ENCODE measurements at regions not wholly inside any gene's neighbourhood (a gene's known extent, or its start where the extent isn't known, plus 50 kb on each side); places are given as distances from the start of the nearest gene placed in this dataset.

DNA sequence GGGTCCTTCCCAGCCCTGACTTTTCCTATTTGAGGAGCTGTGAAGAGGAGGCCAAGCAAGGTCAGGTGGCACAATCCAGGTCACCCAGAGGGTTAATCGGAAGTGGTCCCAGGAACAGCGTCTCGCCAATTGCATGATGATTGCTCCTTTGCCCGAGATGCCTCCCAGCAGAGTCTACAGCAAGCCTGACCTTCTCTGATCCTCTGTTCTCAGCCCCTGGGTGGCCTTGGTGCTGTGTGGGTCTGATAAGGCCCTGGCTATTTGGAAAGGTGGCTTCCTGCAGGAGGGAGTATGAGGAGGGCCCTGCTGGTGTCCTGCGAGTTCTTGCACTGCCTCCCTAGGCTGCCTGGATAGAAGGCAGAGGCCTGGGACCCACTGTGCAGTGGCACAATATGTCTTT lies 116.2 kb downstream of the FOXD2 start:
- no peak for DNase-seq (ENCODE audit: low spot score)
- in situ Hi-C loops (cut with MboI; ENCODE audit: low pct_unique_long_range_greater_than_20kb, low sequenced_read_pairs, unreplicated experiment), result no loop called here
- no peak for TF ChIP-seq CTCF (IDR thresholded peaks at IDR 0.05; ENCODE audit: extremely low read depth, insufficient read depth, missing control alignments)

DNA sequence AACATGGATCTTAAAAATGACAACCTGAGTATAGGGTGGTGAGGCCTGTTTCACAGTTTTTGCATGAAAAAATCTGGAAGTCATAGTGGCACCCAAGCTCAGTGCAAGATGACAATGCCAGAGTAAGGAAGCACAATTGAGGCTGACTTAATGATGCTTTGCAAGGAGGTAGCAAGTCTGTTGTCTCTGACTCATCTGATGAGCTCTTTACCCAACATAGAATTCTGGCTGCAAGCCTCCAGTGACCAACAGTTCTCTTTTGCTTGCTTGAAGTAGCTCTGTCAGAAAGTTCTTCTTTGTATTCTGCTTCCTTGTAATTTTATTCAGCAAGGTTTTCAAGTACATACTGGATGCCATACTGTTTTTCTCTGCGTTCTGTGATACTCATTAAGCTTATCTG lies 117.1 kb downstream of the FOXD2 start:
- no peak for DNase-seq (ENCODE audit: low spot score)
- no peak for TF ChIP-seq CTCF (IDR thresholded peaks at IDR 0.05; ENCODE audit: extremely low read depth, insufficient read depth, missing control alignments)
- in situ Hi-C loops (cut with MboI; ENCODE audit: low pct_unique_long_range_greater_than_20kb, low sequenced_read_pairs, unreplicated experiment), result no loop called here

GRCh38 chr1:47555306-47555705 lies 117.5 kb downstream of the FOXD2 start:
- no peak for TF ChIP-seq CTCF (IDR thresholded peaks at IDR 0.05; ENCODE audit: extremely low read depth, insufficient read depth, missing control alignments)
- in situ Hi-C loops (cut with MboI; ENCODE audit: low pct_unique_long_range_greater_than_20kb, low sequenced_read_pairs, unreplicated experiment), result no loop called here
- no peak for DNase-seq (ENCODE audit: low spot score)

- in situ Hi-C loops (cut with MboI; ENCODE audit: low pct_unique_long_range_greater_than_20kb, low sequenced_read_pairs, unreplicated experiment), result no loop called here
- DNase-seq (ENCODE audit: low spot score), result no peak
- TF ChIP-seq CTCF (IDR thresholded peaks at IDR 0.05; ENCODE audit: extremely low read depth, insufficient read depth, missing control alignments), result no peak
These were observed 118.2 kb downstream of the FOXD2 start for GRCh38 chr1:47555841-47556560.

DNA sequence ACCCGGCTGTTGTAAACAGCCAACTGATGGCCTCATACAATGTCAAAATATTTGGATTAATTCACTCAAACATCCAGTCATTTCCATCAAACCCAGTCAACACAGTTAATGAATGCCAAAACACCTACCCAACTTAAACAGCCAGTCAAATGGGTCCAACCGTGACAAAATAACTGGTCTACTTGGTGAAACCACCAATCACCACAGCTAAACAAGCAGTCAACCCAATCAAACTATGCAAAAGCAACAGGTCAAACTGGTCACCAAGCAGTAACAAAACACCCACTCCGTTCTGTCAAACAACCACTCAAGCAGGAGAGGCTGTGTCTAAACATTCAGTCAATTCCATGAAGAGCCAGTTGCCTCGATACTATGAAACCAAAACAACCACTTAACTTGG lies 119.2 kb downstream of the FOXD2 start:
- in situ Hi-C loops (cut with MboI; ENCODE audit: low pct_unique_long_range_greater_than_20kb, low sequenced_read_pairs, unreplicated experiment), result no loop called here
- TF ChIP-seq CTCF (IDR thresholded peaks at IDR 0.05; ENCODE audit: extremely low read depth, insufficient read depth, missing control alignments), result no peak
- no peak for DNase-seq (ENCODE audit: low spot score)

DNA sequence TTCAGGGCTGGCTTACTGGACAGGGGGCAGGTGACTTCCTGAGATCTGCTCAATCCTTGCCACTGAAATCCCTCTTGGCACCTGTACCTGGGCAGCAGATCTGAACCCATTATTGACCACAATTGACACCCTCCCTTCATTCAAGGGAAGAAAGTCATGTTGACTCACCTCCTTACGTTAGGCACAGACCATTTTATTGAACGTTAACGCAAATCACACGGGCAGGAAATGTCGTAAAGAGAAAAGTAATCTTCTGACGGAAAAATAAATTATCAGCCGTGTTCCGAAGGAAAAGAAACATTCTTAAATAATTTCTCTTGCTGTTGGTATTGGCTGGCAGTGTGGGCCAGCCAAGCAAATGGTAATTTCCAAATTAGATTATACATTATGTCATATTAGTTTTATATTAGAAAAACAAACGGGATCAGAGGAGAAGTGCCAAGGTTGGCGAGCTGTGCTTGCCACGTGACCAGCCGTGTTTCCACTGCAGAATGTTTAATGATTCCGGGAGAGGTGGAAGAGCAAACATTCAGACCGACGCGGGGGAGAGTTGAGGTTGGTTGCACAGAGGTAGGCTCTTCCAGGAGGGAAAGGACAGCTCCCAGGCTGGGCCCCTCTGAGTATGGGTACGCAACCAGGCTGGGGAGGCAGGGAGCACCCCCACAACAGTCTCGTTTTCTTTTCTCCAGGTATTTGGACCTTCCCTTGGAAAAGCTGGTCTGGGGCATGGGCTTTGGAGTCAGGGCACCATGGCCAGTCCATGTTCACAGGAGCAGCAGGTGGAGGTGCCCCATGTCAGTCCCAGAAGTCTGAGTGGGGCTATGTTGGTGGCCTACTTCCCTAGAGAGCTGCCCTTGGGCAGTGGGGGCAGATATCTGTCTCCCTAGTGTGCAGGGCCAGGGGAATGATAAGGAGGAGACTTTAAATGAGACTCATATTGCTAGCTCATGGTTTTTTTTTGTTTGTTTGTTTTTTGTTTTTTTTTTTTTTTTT lies 121.1 kb downstream of the FOXD2 start:
- TF ChIP-seq CTCF (IDR thresholded peaks at IDR 0.05; ENCODE audit: extremely low read depth, insufficient read depth, missing control alignments), result no peak
- DNase-seq (ENCODE audit: low spot score), result no peak
- in situ Hi-C loops (cut with MboI; ENCODE audit: low pct_unique_long_range_greater_than_20kb, low sequenced_read_pairs, unreplicated experiment), result no loop called here
